GM12865 (cell line): ENCODE measurements at regions not wholly inside any gene's neighbourhood (a gene's known extent, or its start where the extent isn't known, plus 50 kb on each side); places are given as distances from the start of the nearest gene placed in this dataset.

Experiments used
- DNase-seq: peaks from one replicate; pipeline ENCODE4 v3.0.0; 2010; ENCODE audit warnings: low read depth
- H3K4me3 ChIP-seq: 2 replicates; pipeline ENCODE4 v1.5.1; 2011; ENCODE audit warnings: mild to moderate bottlenecking, low read depth, low read length, control low read depth
- TF ChIP-seq, protein P1 (sequence below): IDR thresholded peaks from 2 replicates; pipeline ENCODE4 v1.5.1; 2011; ENCODE audit warnings: low read length, control low read depth, low read depth, inconsistent platforms; ENCODE audit not compliant: insufficient read depth; ENCODE audit errors: missing control alignments

DNA sequence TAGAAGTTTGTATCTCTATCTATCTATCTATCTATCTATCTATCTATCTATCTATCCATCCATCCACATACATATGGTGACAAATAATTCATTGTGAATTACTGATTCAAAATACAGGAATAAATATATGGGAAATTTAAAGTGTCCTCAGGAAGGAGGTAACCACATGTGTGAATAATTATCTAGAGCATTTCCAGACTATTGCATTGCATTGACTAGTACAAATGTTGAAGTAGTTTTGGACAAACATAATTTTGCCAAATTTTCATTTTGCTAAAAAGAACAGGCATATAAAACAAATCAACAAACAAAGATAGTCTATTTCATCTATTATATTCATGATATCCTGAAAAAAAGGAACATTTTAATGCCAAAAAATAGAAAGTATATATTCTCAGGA is 192.7 kb downstream of the UTRN start:
- DNase-seq: no peak
- TF ChIP-seq, protein P1, sequence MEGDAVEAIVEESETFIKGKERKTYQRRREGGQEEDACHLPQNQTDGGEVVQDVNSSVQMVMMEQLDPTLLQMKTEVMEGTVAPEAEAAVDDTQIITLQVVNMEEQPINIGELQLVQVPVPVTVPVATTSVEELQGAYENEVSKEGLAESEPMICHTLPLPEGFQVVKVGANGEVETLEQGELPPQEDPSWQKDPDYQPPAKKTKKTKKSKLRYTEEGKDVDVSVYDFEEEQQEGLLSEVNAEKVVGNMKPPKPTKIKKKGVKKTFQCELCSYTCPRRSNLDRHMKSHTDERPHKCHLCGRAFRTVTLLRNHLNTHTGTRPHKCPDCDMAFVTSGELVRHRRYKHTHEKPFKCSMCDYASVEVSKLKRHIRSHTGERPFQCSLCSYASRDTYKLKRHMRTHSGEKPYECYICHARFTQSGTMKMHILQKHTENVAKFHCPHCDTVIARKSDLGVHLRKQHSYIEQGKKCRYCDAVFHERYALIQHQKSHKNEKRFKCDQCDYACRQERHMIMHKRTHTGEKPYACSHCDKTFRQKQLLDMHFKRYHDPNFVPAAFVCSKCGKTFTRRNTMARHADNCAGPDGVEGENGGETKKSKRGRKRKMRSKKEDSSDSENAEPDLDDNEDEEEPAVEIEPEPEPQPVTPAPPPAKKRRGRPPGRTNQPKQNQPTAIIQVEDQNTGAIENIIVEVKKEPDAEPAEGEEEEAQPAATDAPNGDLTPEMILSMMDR: no peak
- no peak overlapping the region for H3K4me3 ChIP-seq

DNA sequence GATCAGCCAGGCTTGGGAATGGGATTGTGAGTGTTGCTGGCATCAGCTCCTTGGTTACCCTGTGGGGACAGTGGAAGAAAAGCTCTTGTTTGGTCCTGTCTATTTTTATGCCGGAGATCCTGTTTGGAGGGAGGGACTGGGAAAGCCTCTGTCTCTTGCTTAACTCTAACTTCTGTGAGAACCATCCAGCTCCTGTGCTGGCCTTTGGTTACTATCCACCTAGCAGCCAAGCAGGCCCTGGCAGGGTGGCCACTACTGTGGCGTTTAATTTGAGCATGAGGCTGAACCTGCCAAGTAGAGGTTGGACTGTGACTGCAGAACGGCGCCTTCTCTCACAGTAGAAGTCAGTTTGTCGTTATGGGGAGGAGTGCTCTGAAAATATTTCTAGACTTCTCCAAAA is 193.3 kb downstream of the UTRN start:
- DNase-seq: no peak
- no peak overlapping the region for H3K4me3 ChIP-seq
- TF ChIP-seq, protein P1: no peak

DNA sequence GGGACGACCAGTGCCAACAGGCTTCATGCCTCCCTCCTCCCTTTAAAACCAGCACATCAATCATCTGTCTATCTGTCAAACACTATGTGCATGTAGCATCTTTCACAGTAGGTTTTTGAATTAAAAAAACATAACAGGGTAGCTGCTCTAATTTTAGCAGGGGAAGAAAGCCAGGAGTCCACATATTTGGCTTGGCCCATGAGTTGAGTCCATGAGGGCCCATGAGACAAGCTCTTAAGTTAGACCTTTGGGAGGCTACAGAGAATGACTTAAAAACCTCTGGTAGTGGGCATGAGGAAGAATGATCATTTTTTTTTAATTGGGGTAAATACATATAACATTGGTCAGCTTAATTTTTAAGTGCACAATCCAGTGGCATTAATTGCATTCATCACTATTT is 194.9 kb downstream of the UTRN start:
- DNase-seq: no peak
- H3K4me3 ChIP-seq: no peak overlapping the region
- TF ChIP-seq, protein P1: no peak

DNA sequence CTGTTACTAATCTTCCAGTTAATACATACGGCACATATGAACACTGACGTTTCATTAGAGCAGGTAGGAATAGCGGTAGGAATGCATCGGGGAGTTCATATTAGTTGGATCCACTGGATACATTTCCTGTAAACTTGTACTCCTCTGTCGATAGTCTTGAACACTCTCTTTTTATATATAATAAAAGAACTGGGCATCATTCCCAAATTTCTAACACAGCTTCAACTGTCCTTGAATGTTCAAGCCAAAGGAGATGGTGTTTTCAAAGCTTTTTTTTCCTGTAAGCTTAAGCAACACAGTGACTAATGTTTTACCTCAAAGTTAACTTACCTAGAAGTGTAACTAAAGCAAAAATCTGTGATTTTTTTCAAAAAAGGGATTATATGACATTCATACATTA is 195.3 kb downstream of the UTRN start:
- TF ChIP-seq, protein P1: no peak
- H3K4me3 ChIP-seq: no peak overlapping the region
- no peak for DNase-seq

DNA sequence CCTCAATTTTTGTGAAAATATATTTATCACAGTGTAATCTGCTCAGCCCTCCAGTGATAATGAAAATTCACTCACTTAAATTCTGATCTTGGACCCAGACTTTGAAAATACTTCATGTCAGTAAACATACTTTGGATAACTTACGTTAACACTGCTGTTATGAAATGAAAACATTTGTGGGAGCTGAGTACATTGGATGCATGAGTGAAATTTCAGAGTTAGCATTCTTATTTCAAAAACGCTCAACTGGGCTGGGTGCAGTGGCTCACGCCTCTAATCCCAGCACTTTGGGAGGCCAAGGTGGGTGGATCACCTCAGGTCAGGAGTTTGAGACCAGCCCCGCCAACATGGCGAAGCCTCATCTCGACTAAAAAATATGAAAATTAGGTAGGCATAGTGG is 196.4 kb downstream of the UTRN start:
- no peak overlapping the region for H3K4me3 ChIP-seq
- TF ChIP-seq, protein P1: no peak
- no peak for DNase-seq

DNA sequence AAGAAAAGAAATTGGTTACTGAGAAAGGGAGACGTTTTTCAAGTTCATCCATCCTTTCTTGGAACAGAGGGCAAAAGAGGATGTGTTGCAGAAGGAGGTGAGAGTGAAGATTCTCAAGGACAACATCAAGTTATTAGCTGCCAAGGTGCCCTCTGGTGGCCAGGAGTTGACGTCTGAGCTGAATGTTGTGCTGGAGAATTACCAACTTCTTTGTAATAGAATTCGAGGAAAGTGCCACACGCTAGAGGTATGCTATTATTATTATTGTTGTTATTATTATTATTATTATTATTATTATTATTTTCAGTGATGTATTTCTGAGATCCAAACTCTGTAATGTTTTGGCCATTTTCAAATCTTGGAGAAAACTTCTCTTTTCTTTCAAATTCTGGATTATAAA is 197.0 kb downstream of the UTRN start:
- DNase-seq: peak; percentile 80
- no peak overlapping the region for H3K4me3 ChIP-seq
- TF ChIP-seq, protein P1: peak; percentile 66

DNA sequence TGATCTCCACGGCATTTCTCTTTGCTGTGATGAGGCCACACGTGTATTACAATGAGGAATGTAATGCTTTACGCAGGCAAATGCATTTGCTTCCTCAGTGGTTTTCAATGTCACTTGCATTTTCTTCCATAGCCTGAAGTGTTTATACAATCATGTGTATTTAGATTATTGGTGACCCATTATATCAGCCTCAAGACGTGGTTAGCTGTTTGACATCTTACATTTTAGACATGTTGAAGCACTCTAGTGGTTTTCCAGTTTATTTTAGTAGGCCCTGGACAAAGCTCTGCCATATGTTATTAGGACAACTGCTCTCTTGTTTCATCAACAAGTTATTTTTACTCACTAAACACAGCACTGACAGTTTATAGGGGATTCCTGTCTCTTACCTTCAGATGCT is 200.4 kb downstream of the UTRN start:
- TF ChIP-seq, protein P1: no peak
- no peak for DNase-seq

More for the DNA sequence above, 200.4 kb downstream of the UTRN start:
- H3K4me3 ChIP-seq: no peak overlapping the region
